H1 (cell line): ENCODE measurements at regions not wholly inside any gene's neighbourhood (a gene's known extent, or its start where the extent isn't known, plus 50 kb on each side); places are given as distances from the start of the nearest gene placed in this dataset.

Source experiments
- BRCA1 ChIP-seq: IDR thresholded peaks from 2 replicates; pipeline ENCODE4 v1.6.1; 2012; ENCODE audit warnings: low read depth, low read length, improper control_type of control experiment
- PHF8 ChIP-seq: fragments of 200-600 bp; sonication (generic); conservative IDR thresholded peaks from 2 replicates; pipeline ENCODE4 v1.7.1; 2012; ENCODE audit warnings: low read depth, mild to moderate bottlenecking, inconsistent platforms, low read length, moderate library complexity
- SIX5 ChIP-seq: IDR thresholded peaks from 2 replicates; pipeline ENCODE4 v1.6.1; 2011; ENCODE audit warnings: mild to moderate bottlenecking, low read depth, low read length
- ZNF274 ChIP-seq: IDR thresholded peaks from 2 replicates; pipeline ENCODE4 v1.7.0; 2012; ENCODE audit warnings: low read length, borderline replicate concordance; ENCODE audit errors: extremely low read depth

- TF ChIP-seq ZNF274 (no peak), SIX5 (no peak), BRCA1 (no peak), PHF8 (no peak)
- TF ChIP-seq, all 59 proteins: peak for 0
Measured at GRCh38 chr1:244211559-244211944, 160.5 kb downstream of the ZBTB18 start (continued).
